AG04450 (cell line): ENCODE measurements at regions not wholly inside any gene's neighbourhood (a gene's known extent, or its start where the extent isn't known, plus 50 kb on each side); places are given as distances from the start of the nearest gene placed in this dataset.
"Not testable (repeated sequence)": the region's sequence is repeated elsewhere in the genome, so short reads cannot be mapped to it uniquely, and the experiment has no call there.

Source experiments
- CTCF ChIA-PET: fragments of 300-600, 350-600 bp; formaldehyde crosslinking; extraction: SDS; loops from one replicate; lab custom pipeline; 2022; ENCODE audit warnings: antibody characterized with exemption, inconsistent platforms; lab: Charles Lee
- POLR2A ChIA-PET: fragments of 350-600 bp; formaldehyde crosslinking; extraction: SDS; loops from one replicate; lab custom pipeline; 2021; ENCODE audit warnings: antibody characterized with exemption, inconsistent platforms; lab: Yijun Ruan, JAX
- DNase-seq: peaks from one replicate; pipeline ENCODE4 v3.0.0-alpha.2; 2011; ENCODE audit warnings: low read depth, low spot score
- H3K27ac ChIP-seq: one replicate; pipeline ENCODE4 v1.5.1; 2012; ENCODE audit warnings: low read depth, low read length, control low read depth
- H3K27me3 ChIP-seq: one replicate; pipeline ENCODE4 v1.6.0; 2012; ENCODE audit warnings: low read length; ENCODE audit not compliant: control insufficient read depth, insufficient read depth
- H3K4me3 ChIP-seq: 2 replicates; pipeline ENCODE4 v1.5.1; 2011; ENCODE audit warnings: mild to moderate bottlenecking, low read depth, low read length, control low read depth
- H3K9me3 ChIP-seq: 2 replicates; pipeline ENCODE4 v1.5.1; 2012; ENCODE audit warnings: low read length; ENCODE audit not compliant: control insufficient read depth, insufficient read depth
- CTCF ChIP-seq: IDR thresholded peaks from 2 replicates; pipeline ENCODE4 v1.5.1; 2011; ENCODE audit warnings: low read depth, low read length, control low read depth, inconsistent platforms

- H3K9me3 ChIP-seq: peaks cover 14% of the 10 kb centered on the region
- POLR2A ChIA-PET: no interaction called here
- H3K4me3 ChIP-seq: no peak overlapping the region
- CTCF ChIA-PET: no interaction called here
- no peak overlapping the region for H3K27ac ChIP-seq
- H3K27me3 ChIP-seq: no peaks in the 10 kb centered on the region
- no peak for DNase-seq
- no peak for TF ChIP-seq CTCF
Observed at GRCh38 chr2:13308989-13309388, 592.3 kb downstream of the TRIB2 start.

- DNase-seq: no peak
- ChIA-PET POLR2A (no interaction called here), CTCF (no interaction called here)
- H3K9me3 ChIP-seq: peaks cover 3% of the 10 kb centered on the region; the same call in 1 of the 2 replicates
- no peaks in the 10 kb centered on the region for H3K27me3 ChIP-seq
- H3K27ac ChIP-seq: no peak overlapping the region
- TF ChIP-seq CTCF: no peak
- no peak overlapping the region for H3K4me3 ChIP-seq
Observed at GRCh38 chr2:13332060-13332459, 615.3 kb downstream of the TRIB2 start.

- H3K27ac ChIP-seq, H3K9me3 ChIP-seq, CTCF ChIA-PET, DNase-seq, H3K4me3 ChIP-seq, H3K27me3 ChIP-seq, POLR2A ChIA-PET: not testable (repeated sequence)
Observed at GRCh38 chr2:13334071-13334470, 617.3 kb downstream of the TRIB2 start.

GRCh38 chr2:13334545-13334944, 617.8 kb downstream of the TRIB2 start:
- ChIA-PET CTCF (no interaction called here), POLR2A (no interaction called here)
- Histone ChIP-seq H3K9me3 (no peaks in the 10 kb centered on the region), H3K27ac (no peak overlapping the region), H3K4me3 (no peak overlapping the region), H3K27me3 (no peaks in the 10 kb centered on the region)
- TF ChIP-seq CTCF: no peak
- no peak for DNase-seq

GRCh38 chr2:13335862-13336535, 619.3 kb downstream of the TRIB2 start:
- no peak for TF ChIP-seq CTCF
- H3K4me3 ChIP-seq: no peak overlapping the region
- H3K9me3 ChIP-seq: peaks cover 3% of the 10 kb centered on the region; the same call in 1 of the 2 replicates
- no peak overlapping the region for H3K27ac ChIP-seq
- POLR2A ChIA-PET: no interaction called here
- DNase-seq: no peak
- H3K27me3 ChIP-seq: no peaks in the 10 kb centered on the region
- CTCF ChIA-PET: no interaction called here
